ENCODE measurements at regions not wholly inside any gene's neighbourhood (a gene's known extent, or its start where the extent isn't known, plus 50 kb on each side); places are given as distances from the start of the nearest gene placed in this dataset.

GRCh38 chr13:100738176-100738855 is 63.7 kb upstream of the TMTC4 start:
- DNase-seq (ENCODE audit: low spot score), result no peak
- H3K4me1 ChIP-seq (ENCODE audit: control insufficient read depth in 4 of 4, insufficient read depth in 4 of 4, low read length in 3 of 4), result peaks cover 8 to 30% (median 14%) of the 10 kb centered on the region in 4 donors
- no peak overlapping the region for H3K27ac ChIP-seq (ENCODE audit: low read depth in 1 of 2, low read length in 2 of 2)
- H3K9ac ChIP-seq (ENCODE audit: low read depth in 1 of 2, low read length in 2 of 2), result no peak overlapping the region
- H3K36me3 ChIP-seq (ENCODE audit: control insufficient read depth in 4 of 4, insufficient read depth in 3 of 4, low read depth in 1 of 4, low read length in 3 of 4), result no peaks in the 10 kb centered on the region
- no peaks in the 10 kb centered on the region for H3K9me3 ChIP-seq (ENCODE audit: control insufficient read depth in 4 of 4, low read length in 3 of 4)
- 94% methylated on average over 8 of the region's 8 CpGs for WGBS
- H3K4me3 ChIP-seq (ENCODE audit: low read depth in 1 of 3, low read length in 3 of 3), result no peak overlapping the region
- TF ChIP-seq NR2F2 (IDR thresholded peaks at IDR 0.05), result no peak
- TF ChIP-seq RXRA (IDR thresholded peaks at IDR 0.05), result no peak
- no peak for TF ChIP-seq MAX (IDR thresholded peaks at IDR 0.05)
- no peak for TF ChIP-seq ATF3 (IDR thresholded peaks at IDR 0.05)
- TF ChIP-seq EGR1 (IDR thresholded peaks at IDR 0.05; ENCODE audit: low read depth in 2 of 2), result no peak
- no peak for TF ChIP-seq HNF4A (conservative IDR thresholded peaks at IDR 0.05)
- no peak for TF ChIP-seq FOXA2 (IDR thresholded peaks at IDR 0.05)
- TF ChIP-seq GABPA (IDR thresholded peaks at IDR 0.05 in 1 of 2, conservative IDR thresholded peaks at IDR 0.05 in 1 of 2), result no peak
- TF ChIP-seq ZBTB33 (IDR thresholded peaks at IDR 0.05), result no peak
- TF ChIP-seq FOXA1 (IDR thresholded peaks at IDR 0.05), result no peak
- TF ChIP-seq TAF1 (conservative IDR thresholded peaks at IDR 0.05), result no peak
- no peak for TF ChIP-seq SP1 (IDR thresholded peaks at IDR 0.05)
- TF ChIP-seq CTCF (IDR thresholded peaks at IDR 0.05; ENCODE audit: low read depth, low read length, missing input control), result no peak
- no peak for TF ChIP-seq RAD21 (IDR thresholded peaks at IDR 0.05)
- TF ChIP-seq JUND (IDR thresholded peaks at IDR 0.05), result no peak
- TF ChIP-seq HNF4G (IDR thresholded peaks at IDR 0.05), result no peak
- TF ChIP-seq YY1 (IDR thresholded peaks at IDR 0.05), result no peak
- no peak for TF ChIP-seq REST (IDR thresholded peaks at IDR 0.05)
- H3K27me3 ChIP-seq (ENCODE audit: control insufficient read depth in 4 of 4, insufficient read depth in 4 of 4, low read length in 3 of 4), result no peaks in the 10 kb centered on the region

All from liver (tissue), 8 donors.